ENCODE measurements at regions not wholly inside any gene's neighbourhood (a gene's known extent, or its start where the extent isn't known, plus 50 kb on each side); places are given as distances from the start of the nearest gene placed in this dataset.
"Not testable (repeated sequence)": the region's sequence is repeated elsewhere in the genome, so short reads cannot be mapped to it uniquely, and the experiment has no call there.

DNA sequence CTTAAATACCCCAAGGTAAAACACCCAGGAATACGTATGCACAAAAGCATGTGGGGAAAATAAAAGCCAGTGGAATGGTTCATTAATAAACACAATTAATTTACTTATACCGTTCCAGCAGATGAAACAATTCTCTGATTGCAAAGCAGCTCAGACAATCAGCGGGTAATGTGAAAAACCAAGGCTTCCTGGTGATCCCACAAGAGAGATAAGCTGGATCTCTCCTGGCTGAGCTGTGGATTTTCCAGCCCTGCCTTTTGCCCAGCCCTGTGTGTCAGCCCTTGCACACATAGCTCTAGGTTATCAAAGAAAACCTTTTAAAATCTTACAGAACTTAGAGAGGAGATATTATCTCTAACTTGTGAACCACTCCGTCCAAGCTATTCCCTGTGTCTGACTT, 1010.7 kb upstream of the AUTS2 start:
- no peak for ATAC-seq
- intact Hi-C loops (cut with DNase I, micrococcal nuclease), result no loop called here

DNA sequence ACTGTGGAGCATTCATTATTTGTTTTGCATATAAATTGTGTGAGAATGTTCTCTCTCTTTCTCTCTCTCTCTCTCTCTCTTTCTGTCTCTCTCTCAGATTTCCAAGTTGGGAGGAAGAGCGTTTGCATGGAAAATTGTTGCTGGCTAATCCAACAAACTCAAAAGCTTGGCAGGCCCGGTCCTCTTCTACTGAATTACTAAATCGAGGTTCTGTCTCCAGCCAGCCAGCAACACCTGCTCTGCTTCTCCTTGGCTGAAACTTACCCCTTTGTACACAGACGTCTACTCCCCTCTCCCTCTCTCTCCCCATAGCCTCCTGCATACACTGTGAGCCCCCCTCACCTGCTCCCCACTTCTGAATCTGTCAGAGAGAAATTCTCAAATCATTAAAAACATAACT, 996.4 kb upstream of the AUTS2 start:
- no peak for DNase-seq
- no peak for ATAC-seq

More for the DNA sequence above, 1010.7 kb upstream of the AUTS2 start:
- DNase-seq, result no peak

DNA sequence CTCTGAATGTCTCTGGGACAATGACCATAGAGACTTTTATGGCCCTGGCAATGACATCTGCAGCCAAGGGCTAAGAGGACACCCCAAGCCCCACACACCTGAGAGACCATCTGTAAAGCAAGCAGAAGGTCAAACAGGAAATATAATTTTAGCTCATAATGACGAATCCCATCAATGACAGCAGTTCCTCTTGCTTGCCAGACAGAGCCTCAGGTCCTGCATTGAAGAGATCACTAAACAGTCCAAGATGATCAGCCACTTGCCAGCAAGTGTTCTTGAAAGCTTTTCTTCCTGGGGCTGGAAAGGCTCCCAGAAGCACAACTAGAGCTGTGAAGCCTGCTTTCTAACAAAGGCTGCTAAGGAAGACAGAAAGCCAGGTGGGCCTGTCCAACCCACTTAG, 993.7 kb upstream of the AUTS2 start:
- DNase-seq, result no peak
- intact Hi-C loops (cut with DNase I, micrococcal nuclease), result no loop called here
- no peak for ATAC-seq

More for the DNA sequence above, 996.4 kb upstream of the AUTS2 start:
- intact Hi-C loops (cut with DNase I, micrococcal nuclease), result no loop called here

DNA sequence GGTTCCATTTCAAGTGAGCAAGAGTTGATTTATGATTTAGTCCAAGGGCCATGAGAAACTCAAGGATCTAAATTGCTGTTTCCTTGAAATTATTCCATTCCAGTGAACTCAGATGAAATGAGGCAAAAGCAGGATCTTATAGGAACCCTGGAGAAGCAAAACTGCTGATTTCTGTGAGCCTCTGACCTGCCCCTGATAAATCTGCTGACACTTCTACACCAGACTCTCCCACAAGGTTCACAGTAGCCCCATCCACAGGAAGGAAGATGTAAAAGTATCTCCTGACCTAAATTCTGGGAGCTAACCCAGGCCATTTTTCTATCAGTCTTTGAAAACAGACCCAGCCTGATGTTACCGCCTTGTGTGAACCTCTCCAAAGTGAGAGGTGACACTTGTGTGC, 987.6 kb upstream of the AUTS2 start:
- intact Hi-C loops (cut with DNase I, micrococcal nuclease), result no loop called here
- ATAC-seq, result no peak
- DNase-seq, result no peak

DNA sequence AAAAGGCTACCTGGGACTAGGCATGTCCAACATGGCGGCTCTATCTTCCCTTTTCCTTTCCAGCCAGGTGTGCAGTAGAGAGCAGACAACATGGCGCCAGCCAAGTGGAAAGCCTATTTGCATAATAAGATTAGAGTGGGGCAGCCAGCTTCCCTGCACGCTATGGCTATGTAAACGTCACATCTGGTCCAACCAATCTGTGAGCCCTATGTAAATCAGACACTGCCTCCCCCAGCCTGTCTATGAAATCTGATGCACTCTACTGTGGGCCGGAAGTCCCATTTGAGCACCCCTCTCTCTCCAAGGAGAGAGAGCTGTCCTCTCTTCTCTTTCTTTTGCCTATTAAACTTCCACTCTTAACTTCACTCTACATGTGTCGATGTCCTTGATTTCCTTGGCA, 984.9 kb upstream of the AUTS2 start:
- ATAC-seq, result no peak
- intact Hi-C loops (cut with DNase I, micrococcal nuclease), result no loop called here
- no peak for DNase-seq

DNA sequence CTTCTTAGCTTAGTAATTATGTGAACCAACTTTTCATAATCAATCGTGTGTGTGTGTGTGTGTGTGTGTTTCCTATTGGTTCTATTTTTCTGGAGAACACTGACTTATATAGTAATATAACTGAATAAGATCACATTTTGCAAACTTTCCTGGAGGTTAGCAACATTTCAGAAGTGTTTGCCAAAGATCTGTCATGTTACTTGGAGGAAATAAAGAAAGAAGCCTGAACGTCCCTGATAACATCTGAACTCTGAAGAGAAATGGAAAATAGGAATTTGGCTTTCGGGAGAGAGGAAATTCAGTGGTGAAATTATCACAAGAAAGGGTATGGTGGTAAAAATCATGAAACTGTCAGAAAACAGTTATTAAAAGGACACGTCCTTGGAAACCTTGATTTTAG, 984.4 kb upstream of the AUTS2 start:
- ATAC-seq (no peak), DNase-seq (no peak)
- intact Hi-C loops (cut with DNase I, micrococcal nuclease), result no loop called here

DNA sequence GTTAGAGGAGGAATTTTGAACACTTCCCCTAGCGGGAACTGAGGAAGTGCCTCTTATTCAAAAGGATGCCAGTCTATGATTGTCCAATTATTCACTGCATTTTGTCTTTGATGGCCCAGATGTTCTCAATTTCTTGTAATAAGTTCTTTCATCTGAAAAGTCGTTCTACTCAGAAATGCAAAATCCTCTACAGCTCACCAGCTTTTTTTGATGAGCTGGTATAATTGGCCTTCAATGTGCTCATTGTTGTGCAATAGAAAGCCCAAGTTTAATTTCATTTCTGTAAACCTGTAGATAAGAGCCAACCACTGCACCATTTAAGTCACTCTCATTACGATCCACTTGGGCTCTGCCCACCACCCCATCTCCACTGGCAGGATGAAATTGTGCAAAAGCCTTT, 978.7 kb upstream of the AUTS2 start:
- ATAC-seq (no peak), DNase-seq (no peak)
- intact Hi-C loops (cut with DNase I, micrococcal nuclease), result no loop called here

DNA sequence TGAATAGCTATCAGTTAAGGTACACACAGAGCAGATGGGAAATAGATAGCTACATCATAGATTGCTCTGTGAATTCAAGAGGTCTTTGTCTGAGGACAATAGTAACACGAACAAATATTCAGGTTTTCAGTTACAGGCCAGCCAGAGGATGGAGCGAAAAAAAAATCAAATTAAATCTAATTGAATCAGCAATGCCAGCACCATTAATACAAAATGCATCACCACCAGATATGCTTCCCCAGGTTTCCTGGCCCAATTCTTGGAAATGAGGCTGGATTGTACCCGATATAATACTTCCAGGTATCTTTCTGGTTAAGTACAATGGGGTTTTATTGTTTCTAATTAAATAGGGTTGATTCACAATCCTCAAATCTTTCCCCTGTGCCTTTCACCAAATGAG, 975.8 kb upstream of the AUTS2 start:
- ATAC-seq, result no peak
- no peak for DNase-seq
- intact Hi-C loops (cut with DNase I, micrococcal nuclease), result no loop called here

DNA sequence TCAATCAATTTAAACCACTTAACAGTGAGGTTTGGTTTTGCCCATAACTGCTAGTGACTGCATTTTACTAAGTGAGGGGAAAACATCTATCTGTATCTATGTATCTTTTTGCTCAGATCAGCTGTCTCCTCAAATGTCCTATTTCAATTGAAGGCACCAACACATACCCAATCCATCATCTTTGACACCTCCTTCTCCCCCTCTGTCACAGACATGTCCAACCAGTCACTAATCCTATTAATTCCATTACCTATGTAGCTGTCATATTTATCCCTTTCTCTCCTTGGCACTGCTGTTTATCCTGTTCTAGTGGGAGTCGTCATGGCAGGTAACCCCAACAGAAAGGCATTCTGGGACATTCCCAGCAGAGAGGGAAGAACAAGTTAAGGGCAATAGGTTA, 975.2 kb upstream of the AUTS2 start:
- no peak for ATAC-seq
- intact Hi-C loops (cut with DNase I, micrococcal nuclease), result no loop called here

DNA sequence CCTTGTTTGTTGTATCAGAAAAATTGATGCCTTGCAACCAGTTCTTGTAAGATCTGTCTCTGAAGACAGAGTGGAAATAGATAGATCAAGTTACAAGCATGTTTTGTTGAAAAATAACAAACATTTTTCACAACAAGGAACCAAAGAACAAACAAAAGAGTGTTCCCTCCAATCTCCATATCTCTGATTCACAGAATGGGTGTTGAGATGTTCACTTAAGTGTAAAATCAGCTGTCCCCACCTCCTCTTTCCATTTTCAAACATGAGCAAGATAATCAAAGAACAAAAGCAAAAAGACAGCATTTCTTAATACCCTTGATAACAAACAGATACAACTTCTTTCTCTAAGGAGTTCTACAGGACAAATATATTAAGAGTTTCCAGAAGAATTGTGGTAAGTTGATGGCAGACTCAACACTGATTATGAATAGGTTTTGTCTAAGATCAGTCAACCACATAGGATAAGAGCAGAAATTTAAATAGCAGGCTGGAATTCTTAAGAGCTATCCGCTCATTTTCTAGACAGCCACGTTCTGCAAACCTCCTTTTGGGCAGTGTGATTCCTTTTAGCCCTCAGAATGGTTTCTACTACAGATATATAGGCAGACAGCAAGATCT, 970.9 kb upstream of the AUTS2 start:
- intact Hi-C loops (cut with DNase I, micrococcal nuclease), result no loop called here
- DNase-seq, result no peak
- ATAC-seq, result no peak

More for the DNA sequence above, 975.2 kb upstream of the AUTS2 start:
- DNase-seq, result no peak

DNA sequence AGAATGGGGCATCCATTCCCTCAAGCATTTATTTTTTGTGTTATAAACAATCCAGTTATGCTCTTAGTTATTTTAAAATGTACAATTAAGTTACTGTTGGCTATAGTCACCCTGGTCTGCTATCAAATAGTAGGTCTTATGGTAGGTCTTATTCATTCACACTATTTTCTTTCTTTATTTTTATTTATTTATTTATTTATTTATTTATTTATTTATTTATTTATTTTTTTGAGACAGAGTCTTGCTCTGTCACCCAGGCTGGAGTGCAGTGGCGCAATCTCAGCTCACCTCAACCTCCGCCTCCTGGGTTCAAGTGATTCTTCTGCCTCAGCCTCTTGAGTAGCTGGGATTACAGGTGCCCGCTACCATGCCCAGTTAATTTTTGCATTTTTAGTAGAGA, 967.4 kb upstream of the AUTS2 start:
- ATAC-seq; DNase-seq; intact Hi-C loops (cut with DNase I, micrococcal nuclease): not testable (repeated sequence)

DNA sequence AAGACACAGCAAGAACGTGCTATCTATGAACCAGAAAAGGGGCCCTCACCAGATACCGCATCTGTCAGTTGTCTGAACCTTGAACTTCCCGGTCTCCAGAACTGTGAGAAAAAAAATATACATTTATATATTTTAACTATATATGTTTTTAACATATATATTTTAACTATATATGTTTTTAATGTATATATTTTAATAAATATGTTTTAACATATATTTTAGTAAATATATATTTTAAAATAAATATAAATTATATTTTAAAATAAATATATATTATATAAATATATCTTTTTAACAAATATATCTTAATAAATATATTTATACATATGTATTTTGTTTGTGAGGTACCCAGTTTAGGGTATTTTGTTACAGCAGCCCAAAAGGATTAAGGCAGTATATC, 958.2 kb upstream of the AUTS2 start:
- DNase-seq (no peak), ATAC-seq (no peak)
- intact Hi-C loops (cut with DNase I, micrococcal nuclease), result no loop called here

DNA sequence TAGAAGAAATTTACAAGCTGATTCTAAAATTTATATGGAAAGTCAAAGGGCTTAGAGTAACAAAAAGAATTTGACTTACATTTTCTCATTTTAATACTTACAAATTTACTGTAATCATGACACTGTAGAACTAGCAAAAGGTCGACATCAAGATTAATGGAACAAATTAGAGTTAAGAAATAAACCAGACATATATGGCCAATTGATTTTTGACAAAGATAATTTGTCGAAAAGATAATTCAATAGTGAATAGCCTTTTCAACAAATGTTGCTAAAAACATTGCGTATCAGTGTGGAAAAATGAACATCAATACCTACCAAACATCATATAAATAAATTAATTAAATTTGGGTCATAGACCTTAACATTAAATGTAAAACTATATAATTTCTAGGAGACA, 955.5 kb upstream of the AUTS2 start:
- DNase-seq, result no peak
- intact Hi-C loops (cut with DNase I, micrococcal nuclease), result no loop called here
- ATAC-seq, result no peak

DNA sequence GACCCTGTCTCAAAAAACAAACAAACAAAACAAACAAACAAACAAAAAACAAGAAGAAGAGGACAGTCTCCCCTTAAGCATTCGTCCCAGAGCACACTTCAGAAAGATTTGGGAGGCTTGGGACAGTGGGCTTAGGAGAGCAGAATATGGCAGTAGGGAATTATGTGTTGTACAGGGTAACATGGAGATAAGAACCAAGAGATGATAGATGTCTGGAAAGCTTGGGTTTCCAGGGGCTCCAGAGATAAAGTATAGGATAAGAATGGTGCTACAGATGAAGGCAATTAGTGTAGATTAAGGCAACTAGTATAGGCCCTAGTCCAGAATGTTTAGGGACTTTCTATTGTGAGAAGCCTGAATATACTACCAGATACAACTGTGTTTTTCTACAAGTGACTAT, 934.9 kb upstream of the AUTS2 start:
- intact Hi-C loops (cut with DNase I, micrococcal nuclease), result no loop called here
- DNase-seq (no peak), ATAC-seq (no peak)

DNA sequence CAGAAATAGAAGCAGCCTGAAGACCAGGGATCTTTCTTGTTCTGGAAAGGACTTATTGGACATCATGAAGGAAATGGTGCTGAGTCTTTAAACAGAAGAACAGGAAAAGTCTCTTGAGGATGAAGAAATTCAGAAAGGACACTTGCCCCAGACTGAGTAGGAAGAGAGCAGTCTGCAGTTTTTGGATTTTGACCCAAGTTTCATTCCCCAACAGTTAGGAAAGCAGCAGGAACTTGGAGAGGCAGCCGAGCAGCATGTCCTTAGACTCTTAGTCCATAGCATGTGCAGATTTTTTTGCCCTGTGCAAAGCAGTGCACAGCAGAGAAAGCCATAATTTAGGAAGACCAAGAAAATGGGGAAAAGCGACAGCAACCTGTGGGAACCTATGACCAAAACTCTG, 927.2 kb upstream of the AUTS2 start:
- intact Hi-C loops (cut with DNase I, micrococcal nuclease), result no loop called here
- ATAC-seq, result no peak
- DNase-seq, result no peak

DNA sequence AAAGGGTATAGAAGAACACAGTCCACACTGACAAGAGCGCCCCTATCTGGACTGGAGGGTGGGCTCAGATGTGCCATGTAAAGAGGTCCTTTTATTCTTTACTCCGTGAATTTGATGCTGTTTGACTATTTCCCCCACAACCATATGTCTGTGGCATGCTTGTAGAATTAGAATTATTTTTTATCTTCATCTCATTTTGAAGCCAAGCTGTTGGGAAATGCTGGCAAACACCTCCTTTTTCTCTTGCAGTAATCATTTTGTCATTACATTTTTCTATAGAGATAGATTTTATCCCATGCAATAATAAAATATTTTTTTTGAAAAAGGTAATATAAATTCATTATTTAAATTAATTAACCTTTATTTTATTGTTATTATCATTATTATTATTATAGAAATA, 926.6 kb upstream of the AUTS2 start:
- intact Hi-C loops (cut with DNase I, micrococcal nuclease), result no loop called here
- no peak for ATAC-seq
- no peak for DNase-seq

DNA sequence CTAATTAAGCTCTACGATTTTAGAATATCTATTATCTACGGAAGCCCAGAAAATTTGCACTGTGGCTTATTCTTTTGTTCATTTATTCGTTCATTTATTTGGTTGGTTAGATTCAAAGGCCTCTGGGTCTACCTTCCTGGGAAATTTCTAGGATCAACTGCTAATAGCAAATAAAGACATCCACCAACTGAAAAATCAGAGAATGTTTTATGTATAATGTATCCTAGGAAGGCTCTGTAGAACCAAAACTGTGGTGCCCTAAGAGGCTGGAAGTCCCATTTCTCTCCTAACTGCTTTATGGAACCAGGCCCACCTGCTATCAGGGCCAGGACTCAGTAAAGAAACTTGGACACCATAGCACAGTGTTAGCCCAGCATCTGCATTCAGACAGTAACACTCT, 923.4 kb upstream of the AUTS2 start:
- no peak for ATAC-seq
- no peak for DNase-seq
- intact Hi-C loops (cut with DNase I, micrococcal nuclease), result no loop called here

DNA sequence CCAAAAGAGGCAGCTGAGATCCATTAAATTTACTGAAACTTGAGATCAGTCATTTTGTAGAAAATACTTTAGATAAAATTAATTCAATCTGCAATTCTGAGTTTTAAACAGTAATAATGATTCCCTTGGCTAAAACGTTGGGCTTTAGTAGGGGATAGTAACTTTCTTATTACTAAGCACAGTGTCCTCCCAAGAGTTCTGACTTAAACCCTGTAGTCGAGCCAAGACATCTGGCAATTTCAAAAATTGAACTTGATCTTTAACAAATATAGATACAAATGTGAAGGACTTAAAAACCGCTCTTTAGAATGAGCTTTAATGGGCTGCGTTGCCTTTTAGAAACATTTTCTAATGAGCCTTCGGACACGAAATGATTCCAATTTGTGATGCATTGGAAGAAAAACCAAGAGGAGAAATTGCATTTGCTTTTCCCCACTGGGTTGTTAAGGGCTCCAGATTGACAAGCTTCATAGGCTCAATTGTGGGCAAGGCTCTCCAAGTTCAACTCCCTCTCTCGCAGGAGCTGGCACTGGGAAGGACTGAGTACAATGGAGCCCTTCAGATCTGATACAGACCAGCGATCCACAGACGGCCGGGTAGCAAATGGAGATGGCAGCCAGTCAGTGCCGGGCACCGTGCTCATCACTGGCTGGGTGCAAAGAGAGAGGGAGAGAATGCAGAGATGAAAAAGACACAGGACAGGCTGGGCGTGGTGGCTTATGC, 921.3 kb upstream of the AUTS2 start:
- DNase-seq, result no peak
- intact Hi-C loops (cut with DNase I, micrococcal nuclease), result no loop called here
- ATAC-seq, result no peak

DNA sequence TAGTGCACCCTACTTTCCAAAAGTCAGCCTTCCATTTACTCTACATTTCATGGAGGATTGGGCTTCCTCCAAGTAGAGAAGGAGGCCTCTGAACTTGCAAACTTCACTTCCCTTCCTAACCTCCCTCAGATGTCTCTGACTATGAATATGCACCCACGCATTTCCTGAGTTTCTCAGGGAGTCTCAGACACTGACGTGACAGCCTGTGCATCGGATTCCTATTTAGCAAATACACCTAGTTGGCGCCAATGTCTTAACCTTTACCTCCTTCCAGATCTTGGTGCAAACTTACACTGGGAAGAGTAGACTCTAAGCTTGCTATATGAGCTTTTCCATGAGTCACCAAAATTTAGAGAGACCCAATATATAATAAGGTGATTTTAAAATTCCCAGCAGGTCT, 920.1 kb upstream of the AUTS2 start:
- DNase-seq (no peak), ATAC-seq (no peak)
- intact Hi-C loops (cut with DNase I, micrococcal nuclease), result no loop called here

DNA sequence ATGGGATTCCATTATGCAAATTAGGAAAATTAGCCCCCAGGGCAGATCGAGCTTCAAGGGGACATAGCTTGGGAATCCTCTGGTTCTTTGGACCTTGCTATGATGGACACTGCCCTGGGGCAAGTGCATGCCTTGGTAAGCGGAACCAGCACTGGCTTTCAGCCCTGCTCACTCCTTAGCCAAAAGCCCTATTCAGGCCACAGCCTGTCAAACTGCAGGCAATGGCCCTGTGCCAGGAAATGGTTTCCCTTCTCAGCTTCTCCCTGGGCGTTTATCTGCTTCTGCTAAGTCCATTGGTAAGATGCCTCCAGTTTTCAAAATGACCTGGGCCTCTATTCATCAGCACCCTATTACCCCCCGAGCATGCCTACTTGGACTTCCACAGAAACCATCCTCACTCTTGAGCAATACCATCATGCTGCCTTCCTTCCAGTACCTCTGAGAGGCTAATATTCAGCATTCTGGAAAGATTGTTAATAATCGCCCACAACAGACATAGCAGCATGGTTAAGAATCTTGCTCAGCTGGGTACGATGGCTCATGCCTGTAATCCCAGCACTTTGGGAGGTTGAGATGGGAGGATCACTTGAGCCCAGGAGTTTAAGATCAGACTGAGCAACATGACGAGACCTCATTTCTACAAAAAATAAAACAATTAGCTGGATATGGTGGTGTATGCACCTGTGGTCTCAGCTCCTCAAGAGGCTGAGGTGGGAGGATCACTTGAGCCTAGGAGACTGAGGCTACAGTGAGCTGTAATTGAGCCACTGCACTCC, 918.6 kb upstream of the AUTS2 start:
- intact Hi-C loops (cut with DNase I, micrococcal nuclease), result no loop called here
- ATAC-seq (no peak), DNase-seq (no peak)
